Colonic mucosa (tissue), 4 donors: ENCODE measurements at regions not wholly inside any gene's neighbourhood (a gene's known extent, or its start where the extent isn't known, plus 50 kb on each side); places are given as distances from the start of the nearest gene placed in this dataset.

Experiments
- DNase-seq: peaks from one replicate; pipeline ENCODE4 v3.0.0-alpha.2; 2020
- H3K27ac ChIP-seq: fragments of 200-600 bp; one replicate; pipeline ENCODE4 v1.8.0; 2021
- H3K27me3 ChIP-seq: fragments of 200-600 bp; one replicate; pipeline ENCODE4 v1.8.0; 2021
- H3K36me3 ChIP-seq: fragments of 200-600 bp; one replicate; pipeline ENCODE4 v1.8.0; 2021
- H3K4me1 ChIP-seq: fragments of 200-600 bp; one replicate; pipeline ENCODE4 v1.8.0; 2021; ENCODE audit warnings: mild to moderate bottlenecking
- H3K4me3 ChIP-seq: fragments of 200-600 bp; one replicate; pipeline ENCODE4 v1.8.0; 2021
- H3K9ac ChIP-seq, 2 donors: one replicate each; pipeline ENCODE4 v1.7.0; 2013; ENCODE audit warnings: control low read depth in 2 of 2, low read depth in 2 of 2, low read length in 2 of 2
- H3K9me3 ChIP-seq: fragments of 200-600 bp; one replicate; pipeline ENCODE4 v1.8.0; 2021
- CTCF ChIP-seq: fragments of 200-600 bp; IDR thresholded peaks from one replicate; pipeline ENCODE4 v1.8.0; 2022; ENCODE audit warnings: antibody characterized with exemption, mild to moderate bottlenecking
- intact Hi-C: fragments of 100-400 bp; cut with DNase I; formaldehyde crosslinking; loops from one replicate; pipeline ENCODE4 v1.14.1; 2022
- donor health status: healthy.
- donor health status: DM: no; HTN: no; CAD: no.
- donor health status: DM: no; HTN: no; CAD: no.

DNA sequence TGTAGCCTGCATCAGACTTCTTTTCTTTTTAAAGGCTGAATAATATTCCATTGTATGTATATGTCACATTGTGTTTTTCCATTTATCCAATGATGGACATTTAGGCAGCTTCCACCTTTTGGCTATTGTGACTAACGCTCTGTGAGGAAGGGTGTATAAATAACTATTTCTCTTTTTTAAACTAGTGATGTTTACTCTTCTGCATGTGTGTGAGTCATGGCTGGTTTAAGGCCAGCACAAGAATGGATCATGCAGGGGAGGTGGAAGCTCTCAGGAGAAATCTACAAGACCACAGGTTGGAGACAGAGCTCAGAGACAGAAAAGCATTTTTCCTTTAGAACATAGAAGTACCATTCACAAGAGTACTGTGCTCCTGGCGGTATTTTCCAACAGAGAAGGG is 307.2 kb downstream of the SOX4 start:
- Histone ChIP-seq H3K27me3 (no peaks in the 10 kb centered on the region), H3K4me1 (no peaks in the 10 kb centered on the region), H3K9ac (no peak overlapping the region), H3K9me3 (no peaks in the 10 kb centered on the region), H3K4me3 (no peak overlapping the region), H3K27ac (no peak overlapping the region), H3K36me3 (no peaks in the 10 kb centered on the region)
- DNase-seq = no peak
- intact Hi-C loops = no loop called here
- TF ChIP-seq CTCF = no peak

GRCh38 chr6:21902628-21903169 is 309.1 kb downstream of the SOX4 start:
- Histone ChIP-seq H3K4me1 (no peaks in the 10 kb centered on the region), H3K4me3 (no peak overlapping the region), H3K27me3 (no peaks in the 10 kb centered on the region), H3K9me3 (no peaks in the 10 kb centered on the region), H3K9ac (no peak overlapping the region), H3K27ac (no peak overlapping the region), H3K36me3 (no peaks in the 10 kb centered on the region)
- intact Hi-C loops = no loop called here
- TF ChIP-seq CTCF = no peak
- no peak for DNase-seq

DNA sequence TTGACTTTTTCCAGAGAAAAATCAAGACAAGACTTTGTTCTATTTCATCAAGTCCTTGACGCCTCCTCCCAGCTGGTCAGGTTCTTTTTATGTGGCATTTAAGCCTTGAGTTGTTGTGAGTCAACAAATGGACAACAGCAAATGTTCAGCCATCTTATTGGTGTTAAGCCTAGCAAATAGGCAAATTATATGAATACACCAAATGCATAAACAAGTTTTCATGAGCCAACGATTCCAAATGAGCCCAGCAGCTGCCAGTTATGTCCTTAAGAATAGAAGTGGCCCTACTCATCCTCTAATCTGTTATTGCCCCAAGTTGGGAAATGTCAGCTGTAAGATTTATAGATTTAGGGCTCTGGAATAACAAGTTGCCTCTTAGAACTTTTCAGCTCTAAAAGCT is 312.0 kb downstream of the SOX4 start:
- H3K9ac ChIP-seq = no peak overlapping the region
- intact Hi-C loops = no loop called here

DNA sequence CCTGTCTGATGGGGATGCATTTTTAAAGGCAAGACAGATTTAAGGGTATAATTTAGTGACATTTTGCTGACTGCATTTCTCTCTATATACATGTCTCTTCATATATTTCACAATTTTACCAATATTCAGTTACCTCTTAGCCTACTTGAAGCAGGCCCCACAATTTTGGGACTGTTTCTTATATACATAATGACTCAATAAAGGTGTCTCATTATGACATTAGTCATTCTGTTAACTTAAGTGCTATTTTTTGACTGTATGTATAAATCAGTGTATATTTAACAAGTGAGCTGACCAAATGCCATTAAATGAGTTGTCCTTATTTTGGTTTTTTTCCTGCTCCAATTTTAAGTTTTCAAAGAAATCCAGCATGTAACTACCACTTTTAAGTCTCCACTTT is 313.3 kb downstream of the SOX4 start:
- H3K4me3 ChIP-seq = no peak overlapping the region
- H3K9me3 ChIP-seq = no peaks in the 10 kb centered on the region
- no peak for DNase-seq
- intact Hi-C loops = no loop called here
- no peak overlapping the region for H3K27ac ChIP-seq
- H3K27me3 ChIP-seq = no peaks in the 10 kb centered on the region
- H3K36me3 ChIP-seq = no peaks in the 10 kb centered on the region
- H3K4me1 ChIP-seq = no peaks in the 10 kb centered on the region
- TF ChIP-seq CTCF = no peak
- H3K9ac ChIP-seq = no peak overlapping the region

More for the DNA sequence above, 312.0 kb downstream of the SOX4 start:
- H3K27me3 ChIP-seq = no peaks in the 10 kb centered on the region
- no peaks in the 10 kb centered on the region for H3K4me1 ChIP-seq
- no peaks in the 10 kb centered on the region for H3K36me3 ChIP-seq
- H3K9me3 ChIP-seq = no peaks in the 10 kb centered on the region
- no peak for DNase-seq
- no peak overlapping the region for H3K27ac ChIP-seq
- TF ChIP-seq CTCF = no peak
- H3K4me3 ChIP-seq = no peak overlapping the region

DNA sequence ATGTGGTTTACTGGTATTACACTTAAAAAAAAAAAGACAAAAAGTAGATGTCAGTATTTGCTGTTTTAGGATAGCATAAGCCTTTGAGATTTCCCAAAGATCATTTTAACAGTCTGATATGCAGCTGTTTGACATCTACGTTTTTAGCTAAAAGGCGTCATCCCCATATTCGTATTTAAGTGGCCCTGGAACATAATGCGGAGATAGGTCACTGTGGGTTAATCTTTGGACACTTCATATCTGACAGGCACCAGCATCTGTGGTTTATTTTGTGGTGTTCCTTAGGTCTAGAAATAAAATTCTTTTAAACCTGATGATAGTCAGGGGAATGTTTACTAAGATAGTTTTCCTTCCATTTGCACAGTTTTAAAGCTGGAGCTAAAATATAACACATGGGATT is 313.7 kb downstream of the SOX4 start:
- Histone ChIP-seq H3K9ac (no peak overlapping the region), H3K4me1 (no peaks in the 10 kb centered on the region), H3K4me3 (no peak overlapping the region), H3K36me3 (no peaks in the 10 kb centered on the region), H3K9me3 (no peaks in the 10 kb centered on the region), H3K27me3 (no peaks in the 10 kb centered on the region), H3K27ac (no peak overlapping the region)
- TF ChIP-seq CTCF = no peak
- DNase-seq = no peak
- intact Hi-C loops = no loop called here
